ENCODE measurements at regions not wholly inside any gene's neighbourhood (a gene's known extent, or its start where the extent isn't known, plus 50 kb on each side); places are given as distances from the start of the nearest gene placed in this dataset.

GRCh38 chr3:40658305-40658704 lies 133.5 kb downstream of the ZNF621 start:
- TF ChIP-seq POLR2A (IDR thresholded peaks at IDR 0.05), result no peak
- TF ChIP-seq, protein P1, sequence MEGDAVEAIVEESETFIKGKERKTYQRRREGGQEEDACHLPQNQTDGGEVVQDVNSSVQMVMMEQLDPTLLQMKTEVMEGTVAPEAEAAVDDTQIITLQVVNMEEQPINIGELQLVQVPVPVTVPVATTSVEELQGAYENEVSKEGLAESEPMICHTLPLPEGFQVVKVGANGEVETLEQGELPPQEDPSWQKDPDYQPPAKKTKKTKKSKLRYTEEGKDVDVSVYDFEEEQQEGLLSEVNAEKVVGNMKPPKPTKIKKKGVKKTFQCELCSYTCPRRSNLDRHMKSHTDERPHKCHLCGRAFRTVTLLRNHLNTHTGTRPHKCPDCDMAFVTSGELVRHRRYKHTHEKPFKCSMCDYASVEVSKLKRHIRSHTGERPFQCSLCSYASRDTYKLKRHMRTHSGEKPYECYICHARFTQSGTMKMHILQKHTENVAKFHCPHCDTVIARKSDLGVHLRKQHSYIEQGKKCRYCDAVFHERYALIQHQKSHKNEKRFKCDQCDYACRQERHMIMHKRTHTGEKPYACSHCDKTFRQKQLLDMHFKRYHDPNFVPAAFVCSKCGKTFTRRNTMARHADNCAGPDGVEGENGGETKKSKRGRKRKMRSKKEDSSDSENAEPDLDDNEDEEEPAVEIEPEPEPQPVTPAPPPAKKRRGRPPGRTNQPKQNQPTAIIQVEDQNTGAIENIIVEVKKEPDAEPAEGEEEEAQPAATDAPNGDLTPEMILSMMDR (IDR thresholded peaks at IDR 0.05), result no peak

Data from heart left ventricle (tissue), 13 donors.